Caco-2 (cell line): ENCODE measurements at regions not wholly inside any gene's neighbourhood (a gene's known extent, or its start where the extent isn't known, plus 50 kb on each side); places are given as distances from the start of the nearest gene placed in this dataset.
A peak's percentile ranks its signal among the peaks of the same experiment; 100 is the strongest.
"Not testable (repeated sequence)": the region's sequence is repeated elsewhere in the genome, so short reads cannot be mapped to it uniquely, and the experiment has no call there.

Experiments used
- BruUV-seq: library from RNA; stranded (reverse); fragments of 400-500 nt; replicated peaks from 2 replicates; lab custom pipeline; 2021; lab: Mats Ljungman, UMichigan
- CTCF ChIA-PET: fragments of 300-600 bp; sonication (Branson Sonifier 250); formaldehyde crosslinking; loops from one replicate; lab custom pipeline; 2022; ENCODE audit warnings: antibody characterized with exemption; lab: Charles Lee
- POLR2A ChIA-PET: fragments of 300-600 bp; sonication (Branson Sonifier 250); formaldehyde crosslinking; loops from one replicate; lab custom pipeline; 2022; ENCODE audit warnings: antibody characterized with exemption; lab: Charles Lee
- DNase-seq, 2 experiments: peaks; one replicate each; pipeline versions ENCODE4 v3.0.0 to v3.0.0-alpha.2; 2020 to 2022
- H3K27me3 ChIP-seq: replicated peaks from 2 replicates; pipeline ENCODE4 v1.6.0; 2011; ENCODE audit warnings: low read length; ENCODE audit not compliant: control insufficient read depth, insufficient read depth
- H3K36me3 ChIP-seq: 2 replicates; pipeline ENCODE4 v1.5.1; 2011; ENCODE audit warnings: low read length; ENCODE audit not compliant: control insufficient read depth, insufficient read depth
- H3K4me1 ChIP-seq: fragments of 250-450 bp; sonication (Bioruptor Pico); 2 replicates; pipeline ENCODE4 v1.5.1; 2020; ENCODE audit warnings: mild to moderate bottlenecking
- H3K4me3 ChIP-seq: 2 replicates; pipeline ENCODE4 v1.5.1; 2011; ENCODE audit warnings: low read depth, mild to moderate bottlenecking, control low read depth, low read length
- H3K9me3 ChIP-seq: fragments of 250-450 bp; sonication (Bioruptor Pico); 2 replicates; pipeline ENCODE4 v1.5.1; 2020; ENCODE audit warnings: mild to moderate bottlenecking, moderate library complexity
- H3K27ac Mint-ChIP-seq: one replicate; pipeline ENCODE4 v1.8.0; 2022; ENCODE audit warnings: mixed read lengths; ENCODE audit not compliant: unreplicated experiment
- H3K27me3 Mint-ChIP-seq: one replicate; pipeline ENCODE4 v1.8.0; 2022; ENCODE audit warnings: mixed read lengths; ENCODE audit not compliant: insufficient read depth, unreplicated experiment
- H3K36me3 Mint-ChIP-seq: one replicate; pipeline ENCODE4 v1.8.0; 2022; ENCODE audit warnings: mild to moderate bottlenecking, mixed read lengths; ENCODE audit not compliant: insufficient read depth, unreplicated experiment
- H3K4me1 Mint-ChIP-seq: one replicate; pipeline ENCODE4 v1.8.0; 2022; ENCODE audit warnings: low read depth, mixed read lengths; ENCODE audit not compliant: unreplicated experiment
- H3K4me3 Mint-ChIP-seq: one replicate; pipeline ENCODE4 v1.8.0; 2022; ENCODE audit warnings: mild to moderate bottlenecking, moderate library complexity, mixed read lengths; ENCODE audit not compliant: unreplicated experiment
- H3K9me3 Mint-ChIP-seq: one replicate; pipeline ENCODE4 v1.8.0; 2022; ENCODE audit warnings: mixed read lengths; ENCODE audit not compliant: unreplicated experiment
- intact Hi-C: fragments of 100-400 bp; cut with micrococcal nuclease; formaldehyde crosslinking; loops from one replicate; pipeline ENCODE4 v1.10.0; 2022; ENCODE audit not compliant: unreplicated experiment
- TF ChIP-seq, protein P1 (sequence below), 2 experiments: fragments of 200-600 bp in 1 of 2; IDR thresholded peaks; 1 replicate in 1 of 2; 2 replicates in 1 of 2; pipeline versions ENCODE4 v1.5.1 to v1.8.0; 2011 to 2022; ENCODE audit warnings: antibody characterized with exemption in 1 of 2, control low read depth in 1 of 2, inconsistent platforms in 1 of 2, low read depth in 1 of 2, low read length in 1 of 2, mild to moderate bottlenecking in 1 of 2, moderate library complexity in 1 of 2; ENCODE audit not compliant: insufficient read depth in 1 of 2, severe bottlenecking in 1 of 2, unreplicated experiment in 1 of 2

DNA sequence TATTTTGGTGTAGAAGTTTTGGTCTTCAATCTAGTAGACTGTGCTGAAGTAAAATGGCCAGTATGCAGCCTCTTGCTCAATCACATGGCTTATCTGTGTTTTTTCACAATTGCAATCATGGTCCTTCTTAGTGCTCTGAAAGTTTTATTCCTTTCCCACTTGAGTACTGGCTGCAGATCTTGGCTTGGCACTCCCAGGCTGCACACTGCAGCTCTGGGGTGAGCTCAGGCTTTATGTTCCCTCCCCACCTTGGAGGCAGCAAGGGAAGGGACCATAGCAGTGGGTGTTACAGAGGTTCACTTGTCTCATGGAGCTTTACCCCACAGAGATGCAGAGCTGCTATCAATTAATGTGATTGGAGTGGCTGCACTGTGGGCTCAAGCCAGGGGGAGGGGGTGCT is 156.0 kb downstream of the TENT5D start:
- H3K4me3 Mint-ChIP-seq = no peak overlapping the region
- H3K36me3 ChIP-seq = no peaks in the 10 kb centered on the region
- BruUV-seq = no TSS peak
- H3K4me1 Mint-ChIP-seq = no peaks in the 10 kb centered on the region
- H3K27ac Mint-ChIP-seq = no peak overlapping the region
- H3K36me3 Mint-ChIP-seq = no peaks in the 10 kb centered on the region
- H3K9me3 Mint-ChIP-seq = no peaks in the 10 kb centered on the region
- no peak overlapping the region for H3K4me3 ChIP-seq
- no peaks in the 10 kb centered on the region for H3K9me3 ChIP-seq
- TF ChIP-seq, protein P1, sequence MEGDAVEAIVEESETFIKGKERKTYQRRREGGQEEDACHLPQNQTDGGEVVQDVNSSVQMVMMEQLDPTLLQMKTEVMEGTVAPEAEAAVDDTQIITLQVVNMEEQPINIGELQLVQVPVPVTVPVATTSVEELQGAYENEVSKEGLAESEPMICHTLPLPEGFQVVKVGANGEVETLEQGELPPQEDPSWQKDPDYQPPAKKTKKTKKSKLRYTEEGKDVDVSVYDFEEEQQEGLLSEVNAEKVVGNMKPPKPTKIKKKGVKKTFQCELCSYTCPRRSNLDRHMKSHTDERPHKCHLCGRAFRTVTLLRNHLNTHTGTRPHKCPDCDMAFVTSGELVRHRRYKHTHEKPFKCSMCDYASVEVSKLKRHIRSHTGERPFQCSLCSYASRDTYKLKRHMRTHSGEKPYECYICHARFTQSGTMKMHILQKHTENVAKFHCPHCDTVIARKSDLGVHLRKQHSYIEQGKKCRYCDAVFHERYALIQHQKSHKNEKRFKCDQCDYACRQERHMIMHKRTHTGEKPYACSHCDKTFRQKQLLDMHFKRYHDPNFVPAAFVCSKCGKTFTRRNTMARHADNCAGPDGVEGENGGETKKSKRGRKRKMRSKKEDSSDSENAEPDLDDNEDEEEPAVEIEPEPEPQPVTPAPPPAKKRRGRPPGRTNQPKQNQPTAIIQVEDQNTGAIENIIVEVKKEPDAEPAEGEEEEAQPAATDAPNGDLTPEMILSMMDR (IDR thresholded peaks at IDR 0.05; ENCODE audit: insufficient read depth in 1 of 2, low read depth in 1 of 2, low read length in 1 of 2, severe bottlenecking in 1 of 2, unreplicated experiment in 1 of 2) = no peak
- no peak for DNase-seq
- ChIA-PET POLR2A (no interaction called here), CTCF (no interaction called here)
- H3K27me3 ChIP-seq = no peaks in the 10 kb centered on the region
- intact Hi-C loops = loop anchor here (5.0 kb wide), 2 partner anchors 144 to 339 kb away; no protein-coding TSS in a partner anchor
- H3K4me1 ChIP-seq = no peaks in the 10 kb centered on the region
- no peaks in the 10 kb centered on the region for H3K27me3 Mint-ChIP-seq

DNA sequence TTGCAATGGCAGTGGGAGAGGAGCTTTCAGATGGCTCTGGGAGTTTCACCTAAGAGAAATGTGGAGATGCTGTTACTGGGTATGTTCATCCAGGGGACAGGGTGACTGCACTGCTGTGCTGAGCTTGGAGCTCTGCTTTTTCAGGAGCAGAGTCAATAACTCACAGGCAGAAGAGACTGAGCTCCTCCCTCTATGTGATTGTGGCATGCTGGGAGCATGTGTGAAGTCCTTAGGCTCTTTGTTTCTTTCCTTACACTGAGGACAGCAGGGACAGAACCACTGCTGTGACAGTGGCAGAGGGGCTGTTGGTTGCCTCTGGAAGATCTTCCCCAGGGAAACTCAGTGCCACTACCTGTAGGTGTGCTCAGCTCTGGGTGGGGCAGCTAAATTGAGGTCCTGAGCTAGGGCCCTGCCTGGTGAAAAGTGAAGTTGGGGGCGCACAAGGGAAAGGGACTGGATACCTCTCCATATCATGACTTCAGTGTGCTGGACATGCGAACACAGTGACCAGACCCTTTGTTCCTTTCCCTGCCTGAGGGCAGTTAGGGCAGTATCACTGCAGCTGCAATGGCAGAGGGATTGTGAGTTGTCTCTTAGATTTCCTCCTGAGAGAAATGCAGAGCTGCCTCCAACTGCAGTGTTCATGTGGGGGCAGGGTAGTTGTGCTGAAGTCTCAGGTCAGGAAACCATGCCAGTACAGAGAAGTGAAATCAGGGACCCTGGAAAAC is 156.7 kb downstream of the TENT5D start:
- CTCF ChIA-PET = no interaction called here
- H3K4me3 Mint-ChIP-seq = no peak overlapping the region
- Histone ChIP-seq H3K4me1 (no peaks in the 10 kb centered on the region), H3K27me3 (no peaks in the 10 kb centered on the region), H3K36me3 (no peaks in the 10 kb centered on the region), H3K4me3 (no peak overlapping the region), H3K9me3 (no peaks in the 10 kb centered on the region)
- TF ChIP-seq, protein P1 (IDR thresholded peaks at IDR 0.05; ENCODE audit: insufficient read depth in 1 of 2, low read depth in 1 of 2, low read length in 1 of 2, severe bottlenecking in 1 of 2, unreplicated experiment in 1 of 2) = no peak
- no TSS peak for BruUV-seq
- no peaks in the 10 kb centered on the region for H3K9me3 Mint-ChIP-seq
- intact Hi-C loops = loop anchor here (5.0 kb wide), 2 partner anchors 145 to 340 kb away; no protein-coding TSS in a partner anchor
- H3K27me3 Mint-ChIP-seq = no peaks in the 10 kb centered on the region
- POLR2A ChIA-PET = no interaction called here
- no peaks in the 10 kb centered on the region for H3K36me3 Mint-ChIP-seq
- no peak for DNase-seq
- no peaks in the 10 kb centered on the region for H3K4me1 Mint-ChIP-seq
- H3K27ac Mint-ChIP-seq = no peak overlapping the region

DNA sequence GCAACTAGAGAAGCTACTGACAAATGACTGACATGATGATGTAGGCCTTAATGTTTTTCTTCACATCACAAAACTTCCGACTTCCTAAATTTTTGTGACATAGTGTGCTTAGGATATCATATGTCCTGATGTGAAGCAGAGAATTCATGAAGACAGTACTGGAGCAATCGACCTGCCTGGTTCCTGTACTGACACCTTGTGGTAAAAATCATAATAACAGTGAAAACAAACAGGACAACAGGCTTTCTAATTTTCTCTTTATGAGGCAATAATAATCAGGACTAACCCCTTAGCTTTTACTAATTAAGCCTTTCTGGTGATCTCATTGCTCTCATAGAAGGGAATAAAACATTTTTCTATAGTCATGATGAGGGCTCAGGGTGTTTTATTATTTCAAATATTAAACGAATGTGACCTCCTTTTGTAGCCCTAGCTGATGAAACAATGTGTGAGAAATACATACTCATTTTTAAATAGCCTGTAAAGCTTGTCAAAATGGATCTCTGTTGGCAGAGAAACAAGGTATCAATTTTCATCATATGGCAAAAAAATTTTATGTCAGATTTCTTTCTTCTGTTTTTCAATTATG is 158.4 kb downstream of the TENT5D start:
- CTCF ChIA-PET = no interaction called here
- intact Hi-C loops = loop anchor here (5.0 kb wide), 2 partner anchors 146 to 341 kb away; no protein-coding TSS in a partner anchor

DNA sequence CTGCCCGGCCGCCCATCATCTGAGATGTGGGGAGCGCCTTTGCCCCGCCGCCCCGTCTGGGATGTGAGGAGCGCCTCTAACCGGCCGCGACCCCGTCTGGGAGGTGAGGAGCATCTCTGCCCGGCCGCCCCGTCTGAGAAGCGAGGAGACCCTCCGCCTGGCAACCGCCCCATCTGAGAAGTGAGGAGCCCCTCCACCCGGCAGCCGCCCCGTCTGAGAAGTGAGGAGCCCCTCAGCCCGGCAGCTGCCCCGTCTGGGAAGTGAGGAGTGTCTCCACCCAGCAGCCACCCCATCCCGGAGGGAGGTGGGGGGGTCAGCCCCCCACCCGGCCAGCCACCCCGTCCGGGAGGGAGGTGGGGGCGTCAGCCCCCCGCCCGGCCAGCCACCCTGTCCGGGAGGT is 170.7 kb downstream of the TENT5D start:
- BruUV-seq, intact Hi-C loops, H3K4me3 Mint-ChIP-seq, DNase-seq, H3K4me1 Mint-ChIP-seq, H3K4me1 ChIP-seq, H3K4me3 ChIP-seq, CTCF ChIA-PET, H3K27me3 Mint-ChIP-seq, H3K36me3 ChIP-seq, H3K9me3 Mint-ChIP-seq, H3K27me3 ChIP-seq, H3K27ac Mint-ChIP-seq, H3K36me3 Mint-ChIP-seq, POLR2A ChIA-PET, H3K9me3 ChIP-seq: not testable (repeated sequence)

More for the DNA sequence above, 158.4 kb downstream of the TENT5D start:
- H3K4me1 Mint-ChIP-seq = no peaks in the 10 kb centered on the region
- H3K4me3 Mint-ChIP-seq = no peak overlapping the region
- peaks cover 4% of the 10 kb centered on the region for H3K27me3 Mint-ChIP-seq
- H3K9me3 ChIP-seq = no peaks in the 10 kb centered on the region
- H3K27me3 ChIP-seq = no peaks in the 10 kb centered on the region
- TF ChIP-seq, protein P1 (IDR thresholded peaks at IDR 0.05; ENCODE audit: insufficient read depth in 1 of 2, low read depth in 1 of 2, low read length in 1 of 2, severe bottlenecking in 1 of 2, unreplicated experiment in 1 of 2) = peak; percentile 13 to 37
- no peaks in the 10 kb centered on the region for H3K36me3 Mint-ChIP-seq
- no peaks in the 10 kb centered on the region for H3K4me1 ChIP-seq
- peak in 1 of 2 experiments; percentile 8 for DNase-seq
- POLR2A ChIA-PET = no interaction called here
- no peak overlapping the region for H3K27ac Mint-ChIP-seq
- peaks cover 2% of the 10 kb centered on the region for H3K9me3 Mint-ChIP-seq
- no peak overlapping the region for H3K4me3 ChIP-seq
- BruUV-seq = no TSS peak
- H3K36me3 ChIP-seq = no peaks in the 10 kb centered on the region
